SU-DHL-6 (cell line): ENCODE measurements at regions not wholly inside any gene's neighbourhood (a gene's known extent, or its start where the extent isn't known, plus 50 kb on each side); places are given as distances from the start of the nearest gene placed in this dataset.

Experiments used
- H2AFZ ChIP-seq: fragments of 200-600 bp; sonication (generic); 2 replicates; pipeline ENCODE4 v1.6.1; 2014; ENCODE audit warnings: low read depth, mild to moderate bottlenecking, moderate library complexity, mixed read lengths, antibody characterized with exemption, low read length; ENCODE audit not compliant: severe bottlenecking
- H3F3A ChIP-seq: fragments of 200-600 bp; shearing (Covaris generic); 2 replicates; pipeline ENCODE4 v1.6.0; 2016; ENCODE audit warnings: antibody characterized with exemption, mild to moderate bottlenecking; ENCODE audit not compliant: insufficient read depth
- H3K27ac ChIP-seq: fragments of 200-600 bp; sonication (generic); 2 replicates; pipeline ENCODE4 v1.5.1; 2016; ENCODE audit warnings: low read depth, mild to moderate bottlenecking, low read length, moderate library complexity, mixed read lengths
- H3K27me3 ChIP-seq: fragments of 200-600 bp; sonication (generic), shearing (Covaris generic); 2 replicates; pipeline ENCODE4 v1.6.0; 2014; ENCODE audit warnings: mild to moderate bottlenecking, low read length
- H3K36me3 ChIP-seq: fragments of 200-600 bp; sonication (generic); 2 replicates; pipeline ENCODE4 v1.6.1; 2014; ENCODE audit warnings: mild to moderate bottlenecking, low read length, mixed read lengths
- H3K4me2 ChIP-seq: fragments of 300-600, 200-600 bp; shearing (Covaris generic), sonication (generic); 2 replicates; pipeline ENCODE4 v1.6.0; 2014; ENCODE audit warnings: low read length, low read depth, mild to moderate bottlenecking; ENCODE audit not compliant: poor library complexity, severe bottlenecking
- H3K4me3 ChIP-seq: fragments of 200-600 bp; sonication (generic); 2 replicates; pipeline ENCODE4 v1.5.1; 2014; ENCODE audit warnings: antibody characterized with exemption, low read length, mild to moderate bottlenecking, mixed read lengths; ENCODE audit not compliant: insufficient read depth, poor library complexity, severe bottlenecking
- H3K79me2 ChIP-seq: fragments of 200-600 bp; sonication (generic); 2 replicates; pipeline ENCODE4 v1.6.1; 2014; ENCODE audit warnings: mild to moderate bottlenecking, low read length, moderate library complexity; ENCODE audit not compliant: insufficient read depth
- H3K9ac ChIP-seq: fragments of 200-600 bp; sonication (generic); 2 replicates; pipeline ENCODE4 v1.7.0; 2014; ENCODE audit warnings: mild to moderate bottlenecking, low read length
- H3K9me2 ChIP-seq: fragments of 200-600 bp; sonication (generic); replicated peaks from 2 replicates; pipeline ENCODE4 v1.6.1; 2014; ENCODE audit warnings: low read length; ENCODE audit not compliant: insufficient read depth
- H3K9me3 ChIP-seq: fragments of 200-600 bp; sonication (generic); 2 replicates; pipeline ENCODE4 v1.6.1; 2014; ENCODE audit warnings: low read length, mixed read lengths; ENCODE audit not compliant: insufficient read depth
- H4K20me1 ChIP-seq: fragments of 200-600 bp; sonication (generic); 2 replicates; pipeline ENCODE4 v1.6.1; 2014; ENCODE audit warnings: low read depth, mild to moderate bottlenecking, antibody characterized with exemption, low read length, moderate library complexity, mixed read lengths
- CTCF ChIP-seq: fragments of 200-600 bp; sonication (generic); IDR thresholded peaks from one replicate; pipeline ENCODE4 v1.5.1; 2017; ENCODE audit warnings: antibody characterized with exemption, mild to moderate bottlenecking, low read length, moderate library complexity; ENCODE audit not compliant: insufficient read depth, poor library complexity, severe bottlenecking
- EZH2phosphoT487 ChIP-seq: fragments of 200-600 bp; sonication (generic), shearing (Covaris generic); conservative IDR thresholded peaks from 2 replicates; pipeline ENCODE4 v1.6.1; 2018; ENCODE audit warnings: mild to moderate bottlenecking, antibody characterized with exemption, low read length, moderate library complexity, mixed read lengths

- TF ChIP-seq CTCF (no peak), EZH2phosphoT487 (no peak)
- Histone ChIP-seq H2AFZ (no peak overlapping the region), H3K9me3 (no peaks in the 10 kb centered on the region), H3K9me2 (no peaks in the 10 kb centered on the region), H3K9ac (no peak overlapping the region), H3K27me3 (no peaks in the 10 kb centered on the region), H3K4me3 (no peak overlapping the region), H4K20me1 (no peaks in the 10 kb centered on the region), H3K4me2 (no peak overlapping the region), H3K79me2 (no peaks in the 10 kb centered on the region), H3K36me3 (no peaks in the 10 kb centered on the region), H3K27ac (no peak overlapping the region), H3F3A (no peaks in the 10 kb centered on the region)
Measured at GRCh38 chr16:63331111-63331510, 1294.9 kb upstream of the CDH8 start.

- Histone ChIP-seq H3K27ac (no peak overlapping the region), H3K9ac (no peak overlapping the region), H3K27me3 (no peaks in the 10 kb centered on the region)
Measured at GRCh38 chr16:63326736-63327339, 1290.6 kb upstream of the CDH8 start.

GRCh38 chr16:63323722-63324705 is 1287.8 kb upstream of the CDH8 start:
- Histone ChIP-seq H3K79me2 (no peaks in the 10 kb centered on the region), H3K9me2 (no peaks in the 10 kb centered on the region), H3K4me3 (no peak overlapping the region), H3K36me3 (no peaks in the 10 kb centered on the region), H4K20me1 (no peaks in the 10 kb centered on the region), H3K9me3 (no peaks in the 10 kb centered on the region), H3K27me3 (no peaks in the 10 kb centered on the region), H3F3A (no peaks in the 10 kb centered on the region), H3K9ac (no peak overlapping the region), H3K27ac (no peak overlapping the region), H3K4me2 (no peak overlapping the region), H2AFZ (no peak overlapping the region)
- no peak for TF ChIP-seq CTCF
- TF ChIP-seq EZH2phosphoT487: no peak

More at GRCh38 chr16:63326736-63327339, 1290.6 kb upstream of the CDH8 start:
- TF ChIP-seq CTCF (no peak), EZH2phosphoT487 (no peak)
- Histone ChIP-seq H3K4me2 (no peak overlapping the region), H3K36me3 (no peaks in the 10 kb centered on the region), H3F3A (no peaks in the 10 kb centered on the region), H3K9me2 (no peaks in the 10 kb centered on the region), H3K4me3 (no peak overlapping the region), H4K20me1 (no peaks in the 10 kb centered on the region), H3K79me2 (no peaks in the 10 kb centered on the region), H3K9me3 (no peaks in the 10 kb centered on the region), H2AFZ (no peak overlapping the region)
